ENCODE measurements at regions not wholly inside any gene's neighbourhood (a gene's known extent, or its start where the extent isn't known, plus 50 kb on each side); places are given as distances from the start of the nearest gene placed in this dataset.

DNA sequence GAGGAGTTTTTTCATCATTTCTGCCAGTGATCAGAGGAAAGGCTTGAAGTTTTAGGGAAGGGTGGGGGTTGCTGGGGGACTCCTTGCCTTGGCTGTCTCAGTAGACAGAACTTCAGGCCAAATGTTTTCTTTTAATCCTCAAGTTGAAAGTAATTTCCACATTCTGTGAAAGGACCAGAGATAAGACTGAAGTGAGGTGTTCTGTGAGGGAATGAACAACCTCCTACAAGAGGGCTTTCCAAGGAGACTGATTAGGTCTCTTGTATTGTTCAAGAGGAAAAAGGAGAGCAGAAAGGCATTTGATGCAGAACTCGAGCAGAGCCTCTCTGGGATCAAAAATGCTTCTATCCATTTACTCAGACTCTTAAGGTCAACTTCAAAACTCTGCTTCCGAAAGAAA is 282.1 kb upstream of the ATP10B start:
- TF ChIP-seq POLR2A (IDR thresholded peaks at IDR 0.05) = no peak
- TF ChIP-seq, protein P1, sequence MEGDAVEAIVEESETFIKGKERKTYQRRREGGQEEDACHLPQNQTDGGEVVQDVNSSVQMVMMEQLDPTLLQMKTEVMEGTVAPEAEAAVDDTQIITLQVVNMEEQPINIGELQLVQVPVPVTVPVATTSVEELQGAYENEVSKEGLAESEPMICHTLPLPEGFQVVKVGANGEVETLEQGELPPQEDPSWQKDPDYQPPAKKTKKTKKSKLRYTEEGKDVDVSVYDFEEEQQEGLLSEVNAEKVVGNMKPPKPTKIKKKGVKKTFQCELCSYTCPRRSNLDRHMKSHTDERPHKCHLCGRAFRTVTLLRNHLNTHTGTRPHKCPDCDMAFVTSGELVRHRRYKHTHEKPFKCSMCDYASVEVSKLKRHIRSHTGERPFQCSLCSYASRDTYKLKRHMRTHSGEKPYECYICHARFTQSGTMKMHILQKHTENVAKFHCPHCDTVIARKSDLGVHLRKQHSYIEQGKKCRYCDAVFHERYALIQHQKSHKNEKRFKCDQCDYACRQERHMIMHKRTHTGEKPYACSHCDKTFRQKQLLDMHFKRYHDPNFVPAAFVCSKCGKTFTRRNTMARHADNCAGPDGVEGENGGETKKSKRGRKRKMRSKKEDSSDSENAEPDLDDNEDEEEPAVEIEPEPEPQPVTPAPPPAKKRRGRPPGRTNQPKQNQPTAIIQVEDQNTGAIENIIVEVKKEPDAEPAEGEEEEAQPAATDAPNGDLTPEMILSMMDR (IDR thresholded peaks at IDR 0.05) = no peak

Measured in right lobe of liver (tissue), 4 donors.